Spleen (tissue), 7 donors: ENCODE measurements at regions not wholly inside any gene's neighbourhood (a gene's known extent, or its start where the extent isn't known, plus 50 kb on each side); places are given as distances from the start of the nearest gene placed in this dataset.

Source experiments
- CTCF ChIP-seq, 11 experiments: fragments of 200-600 bp in 7 of 11; fragments of 450-650 bp in 4 of 11; sonication (generic) in 4 of 11; IDR thresholded peaks in 8 of 11; conservative IDR thresholded peaks in 3 of 11; 1 replicate in 7 of 11; 2 replicates in 4 of 11; pipeline versions ENCODE4 v1.4.0 to v1.8.0; 2016 to 2021; ENCODE audit warnings: antibody characterized with exemption in 11 of 11, inconsistent platforms in 4 of 11, mild to moderate bottlenecking in 1 of 11
- POLR2A ChIP-seq, 3 donors: fragments of 450-650 bp; IDR thresholded peaks; one replicate each; pipeline ENCODE4 v1.5.1; 2017; ENCODE audit warnings: antibody characterized with exemption in 3 of 3, mild to moderate bottlenecking in 1 of 3
- POLR2AphosphoS5 ChIP-seq, 3 donors: sonication (generic); formaldehyde crosslinking; IDR thresholded peaks; one replicate each; pipeline ENCODE4 v1.5.1; 2017; ENCODE audit warnings: antibody characterized with exemption in 3 of 3
- donor health status: DM: no; HTN: no; CAD: no; lungs with moderate emphysema.
- donor health status: DM: no; HTN: no; CAD: no.
- donor health status: DM: no; HTN: no; CAD: no.

GRCh38 chr3:102670986-102671385 lies 236.2 kb downstream of the ZPLD1 start:
- TF ChIP-seq CTCF (IDR thresholded peaks at IDR 0.05 in 8 of 11, conservative IDR thresholded peaks at IDR 0.05 in 3 of 11): no peak
- no peak for TF ChIP-seq POLR2A (IDR thresholded peaks at IDR 0.05)
- no peak for TF ChIP-seq POLR2AphosphoS5 (IDR thresholded peaks at IDR 0.05)
